ENCODE measurements at regions not wholly inside any gene's neighbourhood (a gene's known extent, or its start where the extent isn't known, plus 50 kb on each side); places are given as distances from the start of the nearest gene placed in this dataset.

DNA sequence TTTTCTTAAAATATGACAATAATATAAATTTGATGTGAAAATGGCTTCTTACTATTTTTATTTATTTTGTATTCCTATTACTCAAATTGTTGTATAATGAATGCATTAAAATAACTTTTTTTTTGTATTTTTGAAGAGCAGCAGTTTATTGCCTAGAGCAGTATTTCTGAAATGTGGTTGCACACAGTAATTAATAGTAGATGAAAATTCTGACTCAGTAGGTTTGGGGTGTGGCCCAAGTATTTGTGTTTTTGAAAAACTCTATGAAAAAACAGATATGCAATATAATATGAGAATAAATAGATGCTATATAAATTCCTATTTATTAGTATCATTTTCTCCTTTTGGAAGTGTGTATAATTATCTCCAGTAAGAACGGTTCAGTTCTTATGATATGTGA lies 2225.3 kb upstream of the C9orf72 start:
- H3K9ac ChIP-seq: no peak overlapping the region
- no peaks in the 10 kb centered on the region for H3K27me3 ChIP-seq
- H3K9me3 ChIP-seq (replicated peaks in 1 of 11): no peaks in the 10 kb centered on the region
- no peak overlapping the region for H3K27ac ChIP-seq
- TF ChIP-seq Cebpa-rat (IDR thresholded peaks at IDR 0.05): no peak
- no peaks in the 10 kb centered on the region for H3K36me3 ChIP-seq
- no peaks in the 10 kb centered on the region for H3K4me1 ChIP-seq
- no peak overlapping the region for H3K4me3 ChIP-seq
- H4K20me1 ChIP-seq: no peaks in the 10 kb centered on the region
- H3K4me2 ChIP-seq: no peak overlapping the region

- Histone ChIP-seq H3K27ac (no peak overlapping the region), H3K4me3 (no peak overlapping the region), H3K4me1 (no peaks in the 10 kb centered on the region), H3K27me3 (no peaks in the 10 kb centered on the region), H4K20me1 (no peaks in the 10 kb centered on the region), H3K9ac (no peak overlapping the region), H3K9me3 (replicated peaks in 1 of 11) (no peaks in the 10 kb centered on the region), H3K36me3 (no peaks in the 10 kb centered on the region), H3K4me2 (no peak overlapping the region)
- no peak for TF ChIP-seq Cebpa-rat (IDR thresholded peaks at IDR 0.05)
These were observed 2225.9 kb upstream of the C9orf72 start for GRCh38 chr9:29799227-29799626.

GRCh38 chr9:29800821-29801220 lies 2227.5 kb upstream of the C9orf72 start:
- TF ChIP-seq Cebpa-rat (IDR thresholded peaks at IDR 0.05): no peak
- no peak overlapping the region for H3K9ac ChIP-seq
- H3K4me3 ChIP-seq: no peak overlapping the region
- H3K4me2 ChIP-seq: no peak overlapping the region
- H4K20me1 ChIP-seq: no peaks in the 10 kb centered on the region
- H3K27me3 ChIP-seq: no peaks in the 10 kb centered on the region
- H3K4me1 ChIP-seq: no peaks in the 10 kb centered on the region
- H3K27ac ChIP-seq: no peak overlapping the region
- no peaks in the 10 kb centered on the region for H3K9me3 ChIP-seq (replicated peaks in 1 of 11)
- no peaks in the 10 kb centered on the region for H3K36me3 ChIP-seq

DNA sequence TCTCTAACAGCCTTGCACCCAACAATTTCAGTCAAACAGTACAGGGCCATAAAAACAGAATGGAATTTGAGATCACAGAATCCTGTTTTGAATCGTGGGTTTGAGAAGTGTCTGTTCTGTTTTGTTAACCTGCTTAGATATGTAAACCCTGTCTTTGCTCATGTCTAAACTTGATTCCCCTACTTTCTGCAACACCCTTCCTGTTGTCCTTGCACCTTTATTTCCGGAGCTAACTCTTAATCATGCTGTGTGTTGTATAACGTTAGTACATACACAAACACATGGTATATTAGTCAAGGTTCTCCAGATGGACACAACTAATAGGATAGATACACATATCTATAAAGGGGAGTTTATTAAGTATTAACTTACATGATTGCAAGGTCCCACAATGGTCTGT lies 2229.2 kb upstream of the C9orf72 start:
- Histone ChIP-seq H3K9me3 (replicated peaks in 1 of 11) (no peaks in the 10 kb centered on the region), H3K4me1 (no peaks in the 10 kb centered on the region), H3K27me3 (no peaks in the 10 kb centered on the region), H3K27ac (no peak overlapping the region), H4K20me1 (no peaks in the 10 kb centered on the region), H3K4me2 (no peak overlapping the region), H3K4me3 (no peak overlapping the region), H3K36me3 (no peaks in the 10 kb centered on the region), H3K9ac (no peak overlapping the region)
- TF ChIP-seq Cebpa-rat (IDR thresholded peaks at IDR 0.05): no peak

- Histone ChIP-seq H3K4me1 (no peaks in the 10 kb centered on the region), H3K9me3 (replicated peaks in 1 of 11) (peaks cover 14 to 23% (median 20%) of the 10 kb centered on the region in 11 experiments), H3K4me2 (no peak overlapping the region), H4K20me1 (no peaks in the 10 kb centered on the region), H3K27me3 (no peaks in the 10 kb centered on the region), H3K36me3 (no peaks in the 10 kb centered on the region), H3K9ac (no peak overlapping the region), H3K4me3 (no peak overlapping the region), H3K27ac (no peak overlapping the region)
- no peak for TF ChIP-seq Cebpa-rat (IDR thresholded peaks at IDR 0.05)
These were observed 2233.8 kb upstream of the C9orf72 start for GRCh38 chr9:29806937-29807618.

- H3K4me3 ChIP-seq: no peak overlapping the region
- no peak overlapping the region for H3K9ac ChIP-seq
- H3K4me1 ChIP-seq: no peaks in the 10 kb centered on the region
- no peak for TF ChIP-seq Cebpa-rat (IDR thresholded peaks at IDR 0.05)
- H3K27ac ChIP-seq: no peak overlapping the region
- peaks cover 6 to 33% (median 17%) of the 10 kb centered on the region in 11 experiments; a peak in 17 of 22 replicates for H3K9me3 ChIP-seq (replicated peaks in 1 of 11)
- no peaks in the 10 kb centered on the region for H4K20me1 ChIP-seq
- no peaks in the 10 kb centered on the region for H3K27me3 ChIP-seq
- H3K36me3 ChIP-seq: no peaks in the 10 kb centered on the region
- H3K4me2 ChIP-seq: no peak overlapping the region
These were observed 2243.8 kb upstream of the C9orf72 start for GRCh38 chr9:29816954-29817703.

DNA sequence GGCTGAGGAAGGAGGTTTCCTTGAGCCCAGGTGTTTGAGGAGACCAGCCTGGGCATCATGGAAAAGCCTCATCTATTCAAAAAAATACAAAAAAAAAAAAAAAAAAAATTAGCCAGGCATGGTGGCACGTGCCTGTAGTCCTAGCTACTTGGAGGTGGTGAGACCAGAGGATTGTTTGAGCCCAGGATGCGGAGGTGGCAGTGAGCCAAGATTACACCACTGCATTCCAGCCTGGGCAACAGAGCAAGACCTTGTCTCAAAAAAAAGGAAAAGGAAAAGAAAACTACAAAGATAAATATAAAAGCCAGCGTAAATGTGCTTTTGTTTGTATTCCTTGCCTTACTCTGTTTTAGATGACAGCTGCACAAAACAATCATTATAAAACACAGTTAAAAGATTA lies 2249.2 kb upstream of the C9orf72 start:
- no peak overlapping the region for H3K27ac ChIP-seq
- H3K4me3 ChIP-seq: no peak overlapping the region
- H3K4me1 ChIP-seq: no peaks in the 10 kb centered on the region
- H3K4me2 ChIP-seq: no peak overlapping the region
- H4K20me1 ChIP-seq: no peaks in the 10 kb centered on the region
- H3K27me3 ChIP-seq: no peaks in the 10 kb centered on the region
- TF ChIP-seq Cebpa-rat (IDR thresholded peaks at IDR 0.05): no peak
- no peak overlapping the region for H3K9ac ChIP-seq
- no peaks in the 10 kb centered on the region for H3K36me3 ChIP-seq
- peaks cover 6 to 25% (median 12%) of the 10 kb centered on the region in 11 experiments; a peak in 17 of 22 replicates for H3K9me3 ChIP-seq (replicated peaks in 1 of 11)

DNA sequence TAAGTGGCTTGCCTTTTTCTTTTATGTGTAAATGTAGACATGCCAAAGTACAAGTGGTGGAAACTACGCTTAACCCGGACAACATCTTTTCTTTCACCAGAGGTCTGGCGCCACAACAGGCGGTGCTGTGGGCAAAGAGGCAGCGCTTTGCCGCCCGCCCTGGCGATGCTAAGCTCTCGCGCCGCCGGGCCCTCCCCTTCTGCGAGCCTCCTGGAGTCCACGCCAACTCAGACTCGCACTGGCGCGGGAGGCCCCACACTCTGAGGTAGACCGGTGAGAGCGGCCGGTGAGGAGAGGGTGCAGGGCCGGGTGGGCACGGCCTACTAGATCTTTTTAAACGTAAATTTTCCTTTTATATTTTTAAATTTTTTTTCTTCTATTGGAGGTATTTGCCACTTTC lies 2253.1 kb upstream of the C9orf72 start:
- peaks cover 0 to 6% (median 0%) of the 10 kb centered on the region in 11 experiments; a peak in 2 of 22 replicates for H3K9me3 ChIP-seq (replicated peaks in 1 of 11)
- H4K20me1 ChIP-seq: no peaks in the 10 kb centered on the region
- H3K4me1 ChIP-seq: no peaks in the 10 kb centered on the region
- TF ChIP-seq Cebpa-rat (IDR thresholded peaks at IDR 0.05): no peak
- H3K4me2 ChIP-seq: no peak overlapping the region
- H3K9ac ChIP-seq: no peak overlapping the region
- H3K27me3 ChIP-seq: no peaks in the 10 kb centered on the region
- H3K4me3 ChIP-seq: no peak overlapping the region
- H3K27ac ChIP-seq: no peak overlapping the region
- no peaks in the 10 kb centered on the region for H3K36me3 ChIP-seq

DNA sequence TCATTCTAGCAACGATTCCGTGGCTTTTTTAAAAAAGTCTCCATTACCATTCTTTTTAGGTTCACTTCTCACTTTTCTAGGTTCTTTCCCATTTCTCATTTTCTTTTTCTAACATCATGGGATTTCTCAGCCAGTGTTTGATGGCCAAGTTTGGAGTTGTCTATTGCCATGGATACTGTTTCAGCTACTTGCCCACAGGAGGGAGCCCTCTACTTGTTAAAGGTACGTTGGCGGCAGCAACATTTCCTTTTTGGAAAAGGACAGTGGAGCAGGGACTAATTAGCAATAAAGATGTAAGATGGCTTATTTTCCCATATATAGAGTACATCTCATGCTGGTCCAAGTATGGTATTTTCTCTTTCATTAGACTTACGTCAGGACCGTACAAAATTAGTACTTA lies 2257.5 kb upstream of the C9orf72 start:
- Histone ChIP-seq H3K9ac (no peak overlapping the region), H3K27me3 (no peaks in the 10 kb centered on the region), H3K27ac (no peak overlapping the region), H3K4me2 (no peak overlapping the region), H4K20me1 (no peaks in the 10 kb centered on the region), H3K4me3 (no peak overlapping the region), H3K9me3 (replicated peaks in 1 of 11) (peaks cover 0 to 6% (median 0%) of the 10 kb centered on the region in 11 experiments; a peak in 2 of 22 replicates), H3K36me3 (no peaks in the 10 kb centered on the region), H3K4me1 (no peaks in the 10 kb centered on the region)
- TF ChIP-seq Cebpa-rat (IDR thresholded peaks at IDR 0.05): no peak

GRCh38 chr9:29838491-29839020 lies 2265.3 kb upstream of the C9orf72 start:
- no peak for TF ChIP-seq Cebpa-rat (IDR thresholded peaks at IDR 0.05)
- Histone ChIP-seq H3K9me3 (replicated peaks in 1 of 11) (no peaks in the 10 kb centered on the region), H3K4me2 (no peak overlapping the region), H4K20me1 (no peaks in the 10 kb centered on the region), H3K27ac (no peak overlapping the region), H3K9ac (no peak overlapping the region), H3K4me1 (no peaks in the 10 kb centered on the region), H3K4me3 (no peak overlapping the region), H3K36me3 (no peaks in the 10 kb centered on the region), H3K27me3 (no peaks in the 10 kb centered on the region)
